Mucosa of gallbladder (tissue), 1 donor: ENCODE measurements at regions not wholly inside any gene's neighbourhood (a gene's known extent, or its start where the extent isn't known, plus 50 kb on each side); places are given as distances from the start of the nearest gene placed in this dataset.

ENCODE experiments used
- DNase-seq: peaks from one replicate; pipeline ENCODE4 v3.0.0-alpha.2; 2020; ENCODE audit warnings: low spot score
- donor health status: DM: no; HTN: no; CAD: no.

DNA sequence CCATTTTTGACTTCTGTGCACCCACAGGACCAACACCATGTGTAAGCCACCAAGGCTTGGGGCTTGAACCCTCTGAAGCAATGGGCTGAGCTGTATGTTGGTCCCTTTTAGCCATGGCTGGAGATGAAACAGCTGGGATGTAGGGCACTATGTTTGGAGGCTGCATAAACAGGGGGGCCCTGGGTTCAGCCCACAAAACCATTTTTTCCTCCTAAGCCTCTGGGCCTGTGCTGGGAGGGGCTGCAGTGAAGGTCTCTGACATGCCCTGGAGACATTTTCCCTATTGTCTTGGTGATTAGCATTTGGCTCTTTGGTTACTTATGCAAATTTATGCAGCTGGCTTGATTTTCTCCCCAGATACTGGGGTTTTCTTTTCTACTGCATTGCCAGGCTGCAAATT, 144.9 kb downstream of the ZNF326 start:
- DNase-seq, result no peak

DNA sequence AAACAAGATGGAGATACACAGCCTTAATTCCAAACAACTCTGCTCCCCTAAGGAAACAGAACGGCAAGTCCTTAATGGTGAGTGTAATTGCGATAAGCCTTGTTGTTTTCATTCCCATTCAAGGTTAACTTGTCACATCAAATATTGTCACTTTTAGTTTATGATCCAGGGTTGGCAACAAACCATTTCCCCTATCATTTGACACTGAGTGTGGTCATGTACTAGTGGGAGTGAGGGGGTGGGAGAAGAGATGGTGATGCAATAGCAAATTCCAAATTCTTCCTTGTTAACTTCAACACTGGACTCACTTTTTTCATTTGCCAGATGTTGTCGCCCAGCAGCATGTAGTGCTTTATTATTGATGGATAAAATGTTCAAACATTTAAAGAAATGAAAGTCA, 140.4 kb downstream of the ZNF326 start:
- no peak for DNase-seq

DNA sequence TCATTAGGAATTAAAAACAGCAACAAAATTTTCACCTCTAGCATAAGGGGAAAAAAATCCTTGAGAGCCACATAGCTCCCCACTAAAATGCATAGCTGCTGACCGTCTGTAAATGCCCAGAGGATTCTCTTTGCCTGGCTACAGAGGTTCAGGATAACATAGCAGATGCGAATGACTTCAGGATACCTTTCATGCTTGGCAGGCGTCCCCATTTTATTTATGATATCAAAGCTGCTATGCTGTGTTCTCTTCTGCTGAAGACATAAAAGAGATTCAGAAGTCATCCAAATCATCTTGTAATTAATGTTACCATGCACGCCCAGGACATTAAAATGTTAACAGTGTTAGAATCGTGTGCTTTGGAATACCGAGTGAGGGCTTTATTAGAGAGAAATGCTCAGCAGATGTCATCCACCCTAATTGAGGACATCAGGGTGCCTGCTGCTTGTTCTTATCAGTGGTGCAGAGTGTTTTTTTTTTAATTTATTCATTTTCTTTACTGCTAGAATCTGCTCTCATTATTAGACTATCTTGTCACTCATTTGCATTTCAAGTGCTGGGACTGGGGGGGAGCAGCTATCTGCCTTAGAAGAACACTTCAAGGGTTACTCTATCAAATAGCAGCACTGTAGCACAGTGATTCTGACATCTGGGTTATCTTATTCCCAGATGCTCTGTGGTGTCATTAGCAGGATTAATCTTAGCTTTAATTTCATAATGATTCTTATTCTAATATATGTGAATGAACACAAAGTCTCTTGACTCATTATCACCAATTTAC, 139.5 kb downstream of the ZNF326 start:
- DNase-seq, result no peak

DNA sequence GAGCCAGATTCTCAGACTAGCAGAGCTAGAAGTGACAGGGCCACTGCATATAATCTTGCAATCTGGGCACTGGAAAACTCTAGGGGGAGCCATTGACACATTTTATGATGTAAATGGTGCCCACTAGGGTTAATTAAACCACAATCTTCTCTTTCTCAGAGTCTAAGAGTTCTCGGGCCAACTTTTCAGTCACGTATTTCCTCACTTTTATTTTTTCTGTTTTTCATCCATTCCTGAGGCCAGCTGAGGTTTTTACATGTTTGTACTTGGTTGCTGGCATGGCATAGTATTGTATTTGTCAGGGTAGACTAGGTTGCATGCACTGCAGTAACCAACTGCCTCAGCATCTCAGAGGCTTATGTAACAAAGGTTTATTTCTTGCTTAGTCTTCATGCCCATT, 138.2 kb downstream of the ZNF326 start:
- DNase-seq, result peak; percentile 31

DNA sequence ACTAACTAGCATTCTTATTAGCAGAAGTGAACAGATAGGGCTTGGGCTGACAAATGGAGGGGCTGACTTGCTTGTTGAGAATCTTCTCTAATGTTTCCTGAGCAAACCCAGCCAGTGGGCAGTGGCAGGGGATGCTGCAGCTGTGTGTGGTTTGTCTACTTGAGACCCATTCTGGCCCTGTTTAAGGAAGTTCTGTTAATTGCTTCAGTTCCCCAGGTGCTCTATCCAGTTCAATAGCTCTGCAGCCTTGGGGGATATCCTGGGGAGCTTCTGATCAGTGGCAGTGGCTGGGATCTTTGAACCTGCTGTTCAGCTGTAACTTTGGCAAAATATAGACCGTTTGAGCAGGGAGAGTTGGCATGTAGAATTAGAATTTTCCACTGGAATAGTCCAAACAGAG, 137.4 kb downstream of the ZNF326 start:
- DNase-seq, result no peak

DNA sequence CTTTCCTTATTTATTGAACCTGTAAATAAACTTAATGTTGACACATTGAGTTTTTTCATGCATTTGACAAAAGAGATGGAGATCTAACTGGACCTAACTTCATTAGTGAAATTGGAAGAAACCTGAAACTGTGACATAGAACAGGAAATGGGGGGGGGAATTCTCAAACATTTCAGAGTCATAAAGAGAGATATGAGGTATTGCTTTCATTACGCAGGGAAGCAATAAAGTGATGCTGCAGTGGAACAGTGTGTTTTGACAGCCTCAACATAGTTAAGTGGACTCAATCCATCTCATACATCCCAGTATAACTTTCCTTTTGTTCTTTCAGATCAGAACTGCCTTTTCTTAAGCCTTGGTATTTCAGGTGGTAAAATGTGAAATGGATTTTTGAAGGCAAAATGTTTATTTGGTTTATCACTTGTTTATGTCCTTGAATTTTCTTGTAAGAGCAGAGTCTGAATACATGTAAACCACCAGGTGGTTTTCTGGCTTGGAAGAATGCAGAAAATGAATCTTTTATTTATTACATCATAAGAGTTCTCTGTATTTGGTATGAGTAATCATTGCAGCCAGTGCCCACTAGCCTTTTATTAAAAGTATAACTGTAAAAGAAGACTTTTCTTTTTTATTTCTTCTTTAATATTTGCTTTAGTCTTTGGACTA, 132.5 kb downstream of the ZNF326 start:
- no peak for DNase-seq

DNA sequence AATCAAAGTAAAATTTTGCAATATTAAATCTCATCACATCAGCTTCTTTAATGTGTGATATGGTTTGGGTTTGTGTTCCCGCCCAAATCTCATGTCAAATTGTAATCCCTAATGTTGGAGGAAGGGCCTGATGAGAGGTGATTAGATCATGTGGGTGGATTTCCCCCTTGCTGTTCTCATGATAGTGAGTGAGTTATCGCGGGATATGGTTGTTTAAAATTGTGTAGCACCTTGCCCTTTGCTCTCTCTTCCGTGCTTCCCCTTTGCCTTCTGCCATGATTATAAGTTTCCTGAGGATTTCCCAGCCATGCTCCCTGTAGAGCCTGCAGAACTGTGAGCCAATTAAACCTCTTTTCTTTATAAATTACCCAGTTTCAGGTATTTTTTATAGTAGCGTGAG, 131.9 kb downstream of the ZNF326 start:
- no peak for DNase-seq

DNA sequence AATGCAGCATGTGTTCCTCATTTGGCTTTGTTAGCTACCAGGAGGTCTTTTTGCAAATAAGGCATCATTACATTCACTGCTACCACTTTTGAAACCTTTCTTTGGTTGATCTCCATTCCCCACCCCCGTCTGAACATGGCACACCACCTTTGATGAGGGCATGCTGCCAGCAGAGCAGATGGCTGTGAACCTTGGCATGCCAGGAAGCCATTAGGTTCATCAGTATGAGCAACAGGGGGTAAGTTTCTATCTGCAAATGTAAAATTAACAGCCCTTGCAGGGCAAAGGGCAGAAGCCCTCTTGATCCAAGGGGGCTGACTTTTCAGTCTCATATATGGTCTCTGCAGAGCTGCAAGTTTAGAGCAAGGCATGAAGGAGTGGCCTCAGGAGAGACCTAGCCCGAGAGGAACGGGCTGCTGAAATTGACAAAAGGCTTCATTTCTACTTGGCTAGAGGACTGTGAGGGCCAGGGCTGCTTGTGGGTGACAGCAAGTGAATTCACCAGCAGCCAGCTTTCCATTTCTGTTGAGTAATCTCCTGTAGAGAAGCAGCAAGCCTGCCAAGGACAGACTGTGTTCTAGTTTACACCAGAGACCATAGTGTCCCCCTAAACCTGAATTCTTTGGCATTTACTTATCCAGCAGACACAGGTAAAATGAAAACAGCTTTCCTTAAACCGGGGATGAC, 127.9 kb downstream of the ZNF326 start:
- DNase-seq, result no peak

DNA sequence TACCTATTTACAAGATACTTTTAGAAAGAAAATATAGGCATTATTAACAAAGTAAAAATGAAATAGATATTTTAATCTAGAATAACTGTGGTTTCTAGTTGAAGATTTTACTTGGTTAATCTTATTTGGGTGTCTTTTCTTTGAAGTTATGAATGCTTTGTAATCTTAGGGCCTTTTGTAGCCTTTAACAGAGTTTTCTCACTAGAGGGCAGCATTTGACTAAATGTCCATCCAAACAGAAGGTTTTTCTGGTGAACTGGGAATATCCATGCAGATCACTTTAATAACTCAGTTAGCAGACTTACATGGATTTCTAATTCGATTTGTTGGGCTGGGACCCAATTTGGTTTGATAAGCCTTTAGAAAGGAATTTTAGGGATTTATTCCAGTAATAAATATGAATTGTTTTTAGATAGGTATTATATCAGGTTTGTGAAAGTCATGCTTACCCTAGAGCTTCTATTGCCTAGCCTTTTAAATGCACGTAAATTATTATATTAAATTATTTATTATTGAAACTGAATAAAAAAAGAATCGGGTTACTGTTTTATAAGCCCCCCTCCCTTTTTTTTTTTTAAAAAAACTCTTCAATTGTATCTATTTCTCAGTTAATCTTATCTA, 119.7 kb downstream of the ZNF326 start:
- no peak for DNase-seq

DNA sequence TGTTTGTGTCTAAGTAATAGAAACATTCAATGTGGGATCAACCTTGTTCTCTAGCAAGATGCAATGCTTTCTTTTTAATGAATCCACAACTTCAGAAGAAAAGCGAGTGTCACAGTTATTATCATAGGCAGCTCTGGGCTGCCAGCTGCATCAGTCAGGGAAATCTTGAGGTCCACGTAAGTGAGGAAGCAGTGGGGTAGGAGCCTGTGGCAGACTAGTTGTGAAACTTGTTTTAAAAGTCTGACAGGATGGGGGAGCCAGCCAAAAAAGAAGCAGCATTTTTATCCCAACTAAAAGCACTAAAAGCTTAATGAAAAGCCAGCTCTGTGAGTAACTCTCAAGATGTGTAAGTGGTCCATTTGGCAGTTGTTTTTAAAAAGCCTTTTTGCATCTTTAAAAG, 113.1 kb downstream of the ZNF326 start:
- DNase-seq, result no peak

DNA sequence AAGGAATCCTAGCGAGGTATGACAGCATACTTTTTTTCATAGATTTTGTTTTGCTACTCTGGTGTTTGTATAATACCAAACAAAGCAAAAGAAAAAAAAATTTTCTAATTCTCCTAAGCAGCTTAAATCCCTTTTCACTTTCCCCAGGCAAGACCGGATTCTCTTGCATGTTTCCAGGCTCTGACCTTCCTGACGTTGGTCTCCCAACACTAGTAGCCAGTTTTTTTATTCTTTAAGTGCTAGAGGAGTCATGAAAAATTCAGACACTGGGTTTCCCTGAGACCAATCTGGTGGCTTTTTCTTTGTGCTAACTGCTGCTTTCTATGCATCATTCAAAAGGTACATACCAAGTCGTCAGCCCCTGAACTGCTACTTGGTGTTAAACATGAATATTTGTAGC, 111.4 kb downstream of the ZNF326 start:
- DNase-seq, result no peak

DNA sequence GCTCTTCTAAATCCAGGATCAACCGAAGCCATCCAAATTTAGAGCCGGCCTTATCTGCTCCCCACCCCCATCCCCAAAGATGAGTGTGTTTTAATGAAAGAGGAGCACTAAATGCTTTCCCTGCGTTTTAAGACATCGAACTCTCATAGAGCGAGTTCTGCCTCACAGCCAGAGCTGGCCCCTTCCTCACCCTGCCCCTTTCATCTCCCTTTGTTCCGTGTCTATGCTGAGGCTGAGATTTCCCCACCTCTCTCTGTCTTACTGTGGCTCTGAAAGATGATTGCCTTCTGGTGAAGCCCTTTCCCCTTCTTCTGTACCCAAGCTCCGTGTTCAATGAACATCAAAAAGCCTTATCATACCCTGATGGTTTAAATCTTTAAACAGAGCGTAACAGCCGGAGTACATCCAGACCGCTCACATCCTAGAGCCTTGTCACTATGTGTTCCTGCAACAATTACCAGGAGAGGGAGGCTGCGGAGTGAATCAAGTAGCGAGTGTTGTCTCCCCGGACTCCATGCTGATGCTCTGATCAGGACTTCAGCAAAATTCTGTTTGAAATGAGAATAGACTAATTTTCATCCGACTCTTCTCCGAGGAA, 110.1 kb downstream of the ZNF326 start:
- DNase-seq, result no peak

DNA sequence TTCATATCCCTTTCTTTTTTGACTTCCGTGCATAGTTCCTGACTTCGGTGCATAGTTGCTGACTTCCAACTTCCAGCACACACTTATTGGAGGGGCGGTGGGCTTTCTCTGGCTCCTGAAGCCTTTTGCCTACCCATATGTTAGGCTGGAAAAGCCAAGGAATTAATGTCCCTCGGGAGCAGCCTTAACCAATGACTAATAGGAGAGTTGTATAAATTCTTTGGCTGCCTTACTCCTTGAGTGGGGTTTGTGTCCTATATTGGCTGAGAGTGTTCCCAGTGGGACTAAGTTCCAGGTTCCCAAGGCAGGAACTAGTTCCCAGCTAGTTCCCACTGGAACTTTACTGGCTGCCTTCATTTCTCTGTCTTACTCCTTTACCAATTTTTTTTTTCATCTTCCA, 105.7 kb downstream of the ZNF326 start:
- no peak for DNase-seq

DNA sequence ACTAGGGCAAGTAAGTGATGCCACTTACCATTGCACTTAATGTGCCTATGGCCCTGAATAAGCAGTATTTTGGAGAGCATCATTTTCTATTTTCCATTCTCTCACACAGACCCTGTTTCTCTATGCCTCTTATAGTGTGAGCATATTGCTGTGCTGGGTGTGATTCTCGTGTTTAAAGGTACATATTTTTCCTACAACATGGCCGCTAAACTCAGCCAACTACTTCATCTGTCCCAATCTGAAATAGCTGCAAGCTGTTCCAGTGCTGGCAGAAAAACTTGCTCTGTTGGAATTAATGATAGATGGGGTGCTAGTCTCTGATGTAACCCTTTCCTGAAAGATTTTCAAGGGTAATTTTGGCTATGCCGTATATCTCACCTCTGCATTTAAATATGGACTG, 97.5 kb downstream of the ZNF326 start:
- no peak for DNase-seq
